GM19238 (cell line): ENCODE measurements at regions not wholly inside any gene's neighbourhood (a gene's known extent, or its start where the extent isn't known, plus 50 kb on each side); places are given as distances from the start of the nearest gene placed in this dataset.

Experiments used
- DNase-seq: peaks from one replicate; pipeline ENCODE4 v3.0.0; 2011; ENCODE audit warnings: low spot score; ENCODE audit not compliant: insufficient read length

GRCh38 chr1:17877316-17877715, 122.2 kb downstream of the ACTL8 start:
- DNase-seq = no peak

- no peak for DNase-seq
Measured at GRCh38 chr1:17877896-17878295, 122.8 kb downstream of the ACTL8 start.

GRCh38 chr1:17878837-17879236, 123.7 kb downstream of the ACTL8 start:
- no peak for DNase-seq

- no peak for DNase-seq
Measured at GRCh38 chr1:17880449-17880848, 125.3 kb downstream of the ACTL8 start.

- DNase-seq = no peak
Measured at GRCh38 chr1:17881761-17882160, 126.6 kb downstream of the ACTL8 start.

GRCh38 chr1:17883136-17883535, 128.0 kb downstream of the ACTL8 start:
- DNase-seq = no peak

GRCh38 chr1:17883662-17884395, 128.7 kb downstream of the ACTL8 start:
- no peak for DNase-seq

- DNase-seq = no peak
Measured at GRCh38 chr1:17885663-17886320, 130.7 kb downstream of the ACTL8 start.

GRCh38 chr1:17886386-17886785, 131.3 kb downstream of the ACTL8 start:
- no peak for DNase-seq

GRCh38 chr1:17886838-17887441, 131.8 kb downstream of the ACTL8 start:
- DNase-seq = no peak

- DNase-seq = no peak
Measured at GRCh38 chr1:17887661-17888371, 132.7 kb downstream of the ACTL8 start.

- DNase-seq = no peak
Measured at GRCh38 chr1:17890056-17890814, 135.1 kb downstream of the ACTL8 start.

- no peak for DNase-seq
Measured at GRCh38 chr1:17890815-17891191, 135.7 kb downstream of the ACTL8 start.

GRCh38 chr1:17891205-17892110, 136.3 kb downstream of the ACTL8 start:
- DNase-seq = no peak

- no peak for DNase-seq
Measured at GRCh38 chr1:17892225-17892624, 137.1 kb downstream of the ACTL8 start.

- no peak for DNase-seq
Measured at GRCh38 chr1:17892851-17893250, 137.7 kb downstream of the ACTL8 start.

GRCh38 chr1:17893891-17894631, 138.9 kb downstream of the ACTL8 start:
- DNase-seq = no peak

- DNase-seq = no peak
Measured at GRCh38 chr1:17895401-17895800, 140.3 kb downstream of the ACTL8 start.

GRCh38 chr1:17895986-17896385, 140.9 kb downstream of the ACTL8 start:
- no peak for DNase-seq

GRCh38 chr1:17903386-17903785, 148.3 kb downstream of the ACTL8 start:
- no peak for DNase-seq
